GM23338 (cell line): ENCODE measurements at regions not wholly inside any gene's neighbourhood (a gene's known extent, or its start where the extent isn't known, plus 50 kb on each side); places are given as distances from the start of the nearest gene placed in this dataset.

ENCODE experiments used
- CTCF ChIP-seq, 2 experiments: fragments of 200-600 bp in 1 of 2; sonication (generic) in 1 of 2; conservative IDR thresholded peaks; 2 replicates each; pipeline versions ENCODE4 v1.5.1 to v1.6.1; 2016 to 2017; ENCODE audit warnings: antibody characterized with exemption in 2 of 2, low read depth in 2 of 2, mild to moderate bottlenecking in 2 of 2, moderate library complexity in 1 of 2
- ETS1 ChIP-seq: IDR thresholded peaks from 2 replicates; pipeline ENCODE4 v1.6.1; 2016; ENCODE audit warnings: antibody characterized with exemption
- EZH2phosphoT487 ChIP-seq: fragments of 200-600 bp; sonication (generic); IDR thresholded peaks from one replicate; pipeline ENCODE4 v1.8.1; 2018; ENCODE audit warnings: antibody characterized with exemption; ENCODE audit not compliant: unreplicated experiment
- JUNB ChIP-seq: IDR thresholded peaks from one replicate; pipeline ENCODE4 v1.6.1; 2016; ENCODE audit warnings: antibody characterized with exemption; ENCODE audit not compliant: unreplicated experiment
- NANOG ChIP-seq: IDR thresholded peaks from 2 replicates; pipeline ENCODE4 v1.6.1; 2016; ENCODE audit warnings: antibody characterized with exemption, borderline replicate concordance
- POLR2AphosphoS5 ChIP-seq: IDR thresholded peaks from 2 replicates; pipeline ENCODE4 v1.6.1; 2016; ENCODE audit warnings: antibody characterized with exemption, low read depth
- ZNF331 ChIP-seq: fragments of 250-450 bp; sonication (Bioruptor Pico); IDR thresholded peaks from 2 replicates; pipeline ENCODE4 v1.5.0; 2020; ENCODE audit warnings: low read depth, mild to moderate bottlenecking, moderate library complexity
- TF ChIP-seq, protein P1 (sequence below): fragments of 250-450 bp; sonication (Bioruptor Pico); IDR thresholded peaks from 2 replicates; pipeline ENCODE4 v1.5.0; 2020; ENCODE audit warnings: mild to moderate bottlenecking, moderate library complexity

- TF ChIP-seq, protein P1, sequence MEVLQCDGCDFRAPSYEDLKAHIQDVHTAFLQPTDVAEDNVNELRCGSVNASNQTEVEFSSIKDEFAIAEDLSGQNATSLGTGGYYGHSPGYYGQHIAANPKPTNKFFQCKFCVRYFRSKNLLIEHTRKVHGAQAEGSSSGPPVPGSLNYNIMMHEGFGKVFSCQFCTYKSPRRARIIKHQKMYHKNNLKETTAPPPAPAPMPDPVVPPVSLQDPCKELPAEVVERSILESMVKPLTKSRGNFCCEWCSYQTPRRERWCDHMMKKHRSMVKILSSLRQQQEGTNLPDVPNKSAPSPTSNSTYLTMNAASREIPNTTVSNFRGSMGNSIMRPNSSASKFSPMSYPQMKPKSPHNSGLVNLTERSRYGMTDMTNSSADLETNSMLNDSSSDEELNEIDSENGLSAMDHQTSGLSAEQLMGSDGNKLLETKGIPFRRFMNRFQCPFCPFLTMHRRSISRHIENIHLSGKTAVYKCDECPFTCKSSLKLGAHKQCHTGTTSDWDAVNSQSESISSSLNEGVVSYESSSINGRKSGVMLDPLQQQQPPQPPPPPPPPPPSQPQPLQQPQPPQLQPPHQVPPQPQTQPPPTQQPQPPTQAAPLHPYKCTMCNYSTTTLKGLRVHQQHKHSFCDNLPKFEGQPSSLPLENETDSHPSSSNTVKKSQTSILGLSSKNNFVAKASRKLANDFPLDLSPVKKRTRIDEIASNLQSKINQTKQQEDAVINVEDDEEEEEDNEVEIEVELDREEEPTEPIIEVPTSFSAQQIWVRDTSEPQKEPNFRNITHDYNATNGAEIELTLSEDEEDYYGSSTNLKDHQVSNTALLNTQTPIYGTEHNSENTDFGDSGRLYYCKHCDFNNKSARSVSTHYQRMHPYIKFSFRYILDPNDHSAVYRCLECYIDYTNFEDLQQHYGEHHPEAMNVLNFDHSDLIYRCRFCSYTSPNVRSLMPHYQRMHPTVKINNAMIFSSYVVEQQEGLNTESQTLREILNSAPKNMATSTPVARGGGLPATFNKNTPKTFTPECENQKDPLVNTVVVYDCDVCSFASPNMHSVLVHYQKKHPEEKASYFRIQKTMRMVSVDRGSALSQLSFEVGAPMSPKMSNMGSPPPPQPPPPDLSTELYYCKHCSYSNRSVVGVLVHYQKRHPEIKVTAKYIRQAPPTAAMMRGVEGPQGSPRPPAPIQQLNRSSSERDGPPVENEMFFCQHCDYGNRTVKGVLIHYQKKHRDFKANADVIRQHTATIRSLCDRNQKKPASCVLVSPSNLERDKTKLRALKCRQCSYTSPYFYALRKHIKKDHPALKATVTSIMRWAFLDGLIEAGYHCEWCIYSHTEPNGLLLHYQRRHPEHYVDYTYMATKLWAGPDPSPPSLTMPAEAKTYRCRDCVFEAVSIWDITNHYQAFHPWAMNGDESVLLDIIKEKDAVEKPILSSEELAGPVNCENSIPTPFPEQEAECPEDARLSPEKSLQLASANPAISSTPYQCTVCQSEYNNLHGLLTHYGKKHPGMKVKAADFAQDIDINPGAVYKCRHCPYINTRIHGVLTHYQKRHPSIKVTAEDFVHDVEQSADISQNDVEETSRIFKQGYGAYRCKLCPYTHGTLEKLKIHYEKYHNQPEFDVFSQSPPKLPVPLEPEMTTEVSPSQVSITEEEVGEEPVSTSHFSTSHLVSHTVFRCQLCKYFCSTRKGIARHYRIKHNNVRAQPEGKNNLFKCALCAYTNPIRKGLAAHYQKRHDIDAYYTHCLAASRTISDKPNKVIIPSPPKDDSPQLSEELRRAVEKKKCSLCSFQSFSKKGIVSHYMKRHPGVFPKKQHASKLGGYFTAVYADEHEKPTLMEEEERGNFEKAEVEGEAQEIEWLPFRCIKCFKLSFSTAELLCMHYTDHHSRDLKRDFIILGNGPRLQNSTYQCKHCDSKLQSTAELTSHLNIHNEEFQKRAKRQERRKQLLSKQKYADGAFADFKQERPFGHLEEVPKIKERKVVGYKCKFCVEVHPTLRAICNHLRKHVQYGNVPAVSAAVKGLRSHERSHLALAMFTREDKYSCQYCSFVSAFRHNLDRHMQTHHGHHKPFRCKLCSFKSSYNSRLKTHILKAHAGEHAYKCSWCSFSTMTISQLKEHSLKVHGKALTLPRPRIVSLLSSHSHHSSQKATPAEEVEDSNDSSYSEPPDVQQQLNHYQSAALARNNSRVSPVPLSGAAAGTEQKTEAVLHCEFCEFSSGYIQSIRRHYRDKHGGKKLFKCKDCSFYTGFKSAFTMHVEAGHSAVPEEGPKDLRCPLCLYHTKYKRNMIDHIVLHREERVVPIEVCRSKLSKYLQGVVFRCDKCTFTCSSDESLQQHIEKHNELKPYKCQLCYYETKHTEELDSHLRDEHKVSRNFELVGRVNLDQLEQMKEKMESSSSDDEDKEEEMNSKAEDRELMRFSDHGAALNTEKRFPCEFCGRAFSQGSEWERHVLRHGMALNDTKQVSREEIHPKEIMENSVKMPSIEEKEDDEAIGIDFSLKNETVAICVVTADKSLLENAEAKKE (CRISPR knock-in tag): no peak
- TF ChIP-seq CTCF (conservative IDR thresholded peaks at IDR 0.05; ENCODE audit: low read depth in 2 of 2): no peak
- no peak for TF ChIP-seq NANOG
- TF ChIP-seq ETS1: no peak
- no peak for TF ChIP-seq POLR2AphosphoS5
- no peak for TF ChIP-seq ZNF331 (CRISPR knock-in tag)
- no peak for TF ChIP-seq JUNB
- TF ChIP-seq EZH2phosphoT487: no peak
Observed at GRCh38 chr18:55856229-55856628, 268.2 kb upstream of the TCF4 start (continued).
